ENCODE measurements at regions not wholly inside any gene's neighbourhood (a gene's known extent, or its start where the extent isn't known, plus 50 kb on each side); places are given as distances from the start of the nearest gene placed in this dataset.

- Histone ChIP-seq H3K9me3 (ENCODE audit: control insufficient read depth, low read length) (no peaks in the 10 kb centered on the region), H3K27ac (no peak overlapping the region), H3K9ac (no peak overlapping the region), H3K4me2 (ENCODE audit: low read length) (no peak overlapping the region), H3K4me3 (ENCODE audit: low read depth, low read length) (no peak overlapping the region), H3K36me3 (ENCODE audit: control insufficient read depth, insufficient read depth, low read length) (no peaks in the 10 kb centered on the region), H2AFZ (no peak overlapping the region), H3K27me3 (ENCODE audit: control insufficient read depth, insufficient read depth, low read length) (no peaks in the 10 kb centered on the region), H3K4me1 (no peaks in the 10 kb centered on the region), H3K79me2 (no peaks in the 10 kb centered on the region)
- TF ChIP-seq CTCF (IDR thresholded peaks at IDR 0.05): no peak
Measured at GRCh38 chr10:35889226-35889625, 247.1 kb upstream of the FZD8 start.

- no peak overlapping the region for H3K9ac ChIP-seq
Measured at GRCh38 chr10:35888400-35888799, 246.3 kb upstream of the FZD8 start.

GRCh38 chr10:35887685-35888084 is 245.6 kb upstream of the FZD8 start:
- no peak for TF ChIP-seq CTCF (IDR thresholded peaks at IDR 0.05)
- no peak overlapping the region for H3K4me2 ChIP-seq (ENCODE audit: low read length)

More at GRCh38 chr10:35888400-35888799, 246.3 kb upstream of the FZD8 start:
- no peaks in the 10 kb centered on the region for H3K4me1 ChIP-seq
- no peaks in the 10 kb centered on the region for H3K36me3 ChIP-seq (ENCODE audit: control insufficient read depth, insufficient read depth, low read length)
- no peaks in the 10 kb centered on the region for H3K9me3 ChIP-seq (ENCODE audit: control insufficient read depth, low read length)
- no peaks in the 10 kb centered on the region for H3K27me3 ChIP-seq (ENCODE audit: control insufficient read depth, insufficient read depth, low read length)
- H2AFZ ChIP-seq: no peak overlapping the region
- H3K4me3 ChIP-seq (ENCODE audit: low read depth, low read length): no peak overlapping the region
- H3K79me2 ChIP-seq: no peaks in the 10 kb centered on the region
- TF ChIP-seq CTCF (IDR thresholded peaks at IDR 0.05): no peak
- H3K4me2 ChIP-seq (ENCODE audit: low read length): no peak overlapping the region
- H3K27ac ChIP-seq: no peak overlapping the region

GRCh38 chr10:35885076-35885475 is 243.0 kb upstream of the FZD8 start:
- H3K27ac ChIP-seq: no peak overlapping the region
- TF ChIP-seq CTCF (IDR thresholded peaks at IDR 0.05): no peak
- H3K9me3 ChIP-seq (ENCODE audit: control insufficient read depth, low read length): no peaks in the 10 kb centered on the region
- no peaks in the 10 kb centered on the region for H3K36me3 ChIP-seq (ENCODE audit: control insufficient read depth, insufficient read depth, low read length)
- H3K27me3 ChIP-seq (ENCODE audit: control insufficient read depth, insufficient read depth, low read length): no peaks in the 10 kb centered on the region
- no peak overlapping the region for H3K4me2 ChIP-seq (ENCODE audit: low read length)
- H3K4me1 ChIP-seq: no peaks in the 10 kb centered on the region
- H3K79me2 ChIP-seq: no peaks in the 10 kb centered on the region
- no peak overlapping the region for H3K4me3 ChIP-seq (ENCODE audit: low read depth, low read length)
- no peak overlapping the region for H2AFZ ChIP-seq
- no peak overlapping the region for H3K9ac ChIP-seq

More at GRCh38 chr10:35887685-35888084, 245.6 kb upstream of the FZD8 start:
- no peak overlapping the region for H3K4me3 ChIP-seq (ENCODE audit: low read depth, low read length)
- H3K9ac ChIP-seq: no peak overlapping the region
- no peak overlapping the region for H2AFZ ChIP-seq
- no peaks in the 10 kb centered on the region for H3K9me3 ChIP-seq (ENCODE audit: control insufficient read depth, low read length)
- no peaks in the 10 kb centered on the region for H3K4me1 ChIP-seq
- H3K27ac ChIP-seq: no peak overlapping the region
- no peaks in the 10 kb centered on the region for H3K36me3 ChIP-seq (ENCODE audit: control insufficient read depth, insufficient read depth, low read length)
- no peaks in the 10 kb centered on the region for H3K79me2 ChIP-seq
- H3K27me3 ChIP-seq (ENCODE audit: control insufficient read depth, insufficient read depth, low read length): no peaks in the 10 kb centered on the region

- H3K9ac ChIP-seq: no peak overlapping the region
Measured at GRCh38 chr10:35884657-35885071, 242.6 kb upstream of the FZD8 start.

More at GRCh38 chr10:35884657-35885071, 242.6 kb upstream of the FZD8 start:
- no peak overlapping the region for H2AFZ ChIP-seq
- no peak for TF ChIP-seq CTCF (IDR thresholded peaks at IDR 0.05)
- no peaks in the 10 kb centered on the region for H3K4me1 ChIP-seq
- no peaks in the 10 kb centered on the region for H3K36me3 ChIP-seq (ENCODE audit: control insufficient read depth, insufficient read depth, low read length)
- no peaks in the 10 kb centered on the region for H3K79me2 ChIP-seq
- no peak overlapping the region for H3K4me3 ChIP-seq (ENCODE audit: low read depth, low read length)
- no peak overlapping the region for H3K27ac ChIP-seq
- H3K4me2 ChIP-seq (ENCODE audit: low read length): no peak overlapping the region
- H3K27me3 ChIP-seq (ENCODE audit: control insufficient read depth, insufficient read depth, low read length): no peaks in the 10 kb centered on the region
- no peaks in the 10 kb centered on the region for H3K9me3 ChIP-seq (ENCODE audit: control insufficient read depth, low read length)

Data from parathyroid adenoma (tissue), 2 donors.